Esophagus squamous epithelium (tissue), 4 donors: ENCODE measurements at regions not wholly inside any gene's neighbourhood (a gene's known extent, or its start where the extent isn't known, plus 50 kb on each side); places are given as distances from the start of the nearest gene placed in this dataset.

Experiments used
- POLR2A ChIP-seq, 4 donors: fragments of 450-650 bp; IDR thresholded peaks; one replicate each; pipeline ENCODE4 v1.6.1; 2017; ENCODE audit warnings: antibody characterized with exemption in 4 of 4, mild to moderate bottlenecking in 4 of 4, moderate library complexity in 3 of 4
- TF ChIP-seq, protein P1 (sequence below), 6 experiments: fragments of 450-650 bp in 4 of 6; fragments of 200-600 bp in 2 of 6; sonication (generic) in 2 of 6; IDR thresholded peaks; one replicate each; pipeline ENCODE4 v1.5.1; 2016 to 2019; ENCODE audit warnings: antibody characterized with exemption in 6 of 6, mild to moderate bottlenecking in 4 of 6, moderate library complexity in 4 of 6

DNA sequence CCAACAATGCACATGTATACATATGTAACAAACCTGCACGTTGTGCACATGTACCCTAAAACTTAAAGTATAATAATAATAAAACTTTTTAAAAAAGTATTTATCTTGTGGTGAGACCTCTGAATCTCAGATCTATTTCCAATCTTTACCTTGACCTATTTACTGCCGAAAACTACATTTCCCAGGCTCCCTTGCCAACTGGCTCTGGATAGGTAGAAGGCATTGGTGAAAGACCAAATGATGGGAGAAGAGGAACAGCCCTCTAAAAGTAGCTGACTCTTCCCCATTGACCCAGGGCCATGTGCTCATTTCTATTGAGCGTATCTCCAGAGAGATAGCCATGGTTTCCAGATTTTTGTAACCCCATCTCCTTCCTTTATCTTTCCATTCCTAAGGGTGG lies 247.4 kb downstream of the GPAM start:
- TF ChIP-seq, protein P1, sequence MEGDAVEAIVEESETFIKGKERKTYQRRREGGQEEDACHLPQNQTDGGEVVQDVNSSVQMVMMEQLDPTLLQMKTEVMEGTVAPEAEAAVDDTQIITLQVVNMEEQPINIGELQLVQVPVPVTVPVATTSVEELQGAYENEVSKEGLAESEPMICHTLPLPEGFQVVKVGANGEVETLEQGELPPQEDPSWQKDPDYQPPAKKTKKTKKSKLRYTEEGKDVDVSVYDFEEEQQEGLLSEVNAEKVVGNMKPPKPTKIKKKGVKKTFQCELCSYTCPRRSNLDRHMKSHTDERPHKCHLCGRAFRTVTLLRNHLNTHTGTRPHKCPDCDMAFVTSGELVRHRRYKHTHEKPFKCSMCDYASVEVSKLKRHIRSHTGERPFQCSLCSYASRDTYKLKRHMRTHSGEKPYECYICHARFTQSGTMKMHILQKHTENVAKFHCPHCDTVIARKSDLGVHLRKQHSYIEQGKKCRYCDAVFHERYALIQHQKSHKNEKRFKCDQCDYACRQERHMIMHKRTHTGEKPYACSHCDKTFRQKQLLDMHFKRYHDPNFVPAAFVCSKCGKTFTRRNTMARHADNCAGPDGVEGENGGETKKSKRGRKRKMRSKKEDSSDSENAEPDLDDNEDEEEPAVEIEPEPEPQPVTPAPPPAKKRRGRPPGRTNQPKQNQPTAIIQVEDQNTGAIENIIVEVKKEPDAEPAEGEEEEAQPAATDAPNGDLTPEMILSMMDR (IDR thresholded peaks at IDR 0.05): no peak
- TF ChIP-seq POLR2A (IDR thresholded peaks at IDR 0.05): no peak
